HepG2 (cell line): ENCODE measurements at regions not wholly inside any gene's neighbourhood (a gene's known extent, or its start where the extent isn't known, plus 50 kb on each side); places are given as distances from the start of the nearest gene placed in this dataset.

Experiments
- ATAC-seq: fragments of 200-7000 bp; cut with Tn5 transposase; 3 replicates; pipeline ENCODE4 v1.9.1; 2020; ENCODE audit warnings: mild to moderate bottlenecking, moderate library complexity
- BruUV-seq: library from RNA; stranded (reverse); fragments of 400-500 nt; replicated peaks from 2 replicates; lab custom pipeline; 2021; lab: Mats Ljungman, UMichigan
- CTCF ChIA-PET: fragments of 300-600 bp; formaldehyde crosslinking; extraction: SDS; loops from one replicate; lab custom pipeline; 2021; ENCODE audit warnings: low total read pairs, inconsistent platforms, low intra/inter-chr PET ratio; lab: Yijun Ruan, JAX
- POLR2A ChIA-PET: fragments of 350-600 bp; sonication (Branson Sonifier 250); formaldehyde crosslinking; loops from one replicate; lab custom pipeline; 2020; ENCODE audit warnings: antibody characterized with exemption, inconsistent platforms; lab: Yijun Ruan, JAX
- DNase-seq: peaks from one replicate; pipeline ENCODE4 v3.0.0-alpha.2; 2015; ENCODE audit warnings: low spot score
- FAIRE-seq: peaks from 3 replicates; lab custom pipeline; 2011; peaks lifted over from hg19 to GRCh38; lab: Jason Lieb, UNC
- H2AFZ ChIP-seq: one replicate; pipeline ENCODE4 v1.6.1; 2011; ENCODE audit warnings: low read length, inconsistent platforms
- H3K27ac ChIP-seq: fragments of 300-600 bp; 3 replicates; pipeline ENCODE4 v1.8.0; 2011; ENCODE audit warnings: mixed run types, mild to moderate bottlenecking, mixed read lengths, low read length, inconsistent platforms; ENCODE audit not compliant: insufficient read depth; ENCODE audit errors: extremely low read length
- H3K27me3 ChIP-seq, 2 experiments: fragments of 200-600 bp in 1 of 2; 2 replicates in 1 of 2; 3 replicates in 1 of 2; pipeline versions ENCODE4 v1.6.0 to v1.8.0; 2011; ENCODE audit warnings: low read length in 2 of 2, mild to moderate bottlenecking in 2 of 2, moderate library complexity in 2 of 2, inconsistent platforms in 1 of 2; ENCODE audit not compliant: insufficient read depth in 2 of 2, control insufficient read depth in 1 of 2
- H3K36me3 ChIP-seq, 2 experiments: fragments of 200-600 bp in 1 of 2; replicated peaks in 1 of 2; 2 replicates in 1 of 2; 3 replicates in 1 of 2; pipeline versions ENCODE4 v1.5.1 to v1.8.0; 2011; ENCODE audit warnings: low read length in 2 of 2, inconsistent platforms in 1 of 2; ENCODE audit not compliant: insufficient read depth in 2 of 2, control insufficient read depth in 1 of 2
- H3K4me1 ChIP-seq: 2 replicates; pipeline ENCODE4 v1.5.1; 2012; ENCODE audit warnings: low read length, inconsistent platforms; ENCODE audit not compliant: insufficient read depth
- H3K4me2 ChIP-seq: 2 replicates; pipeline ENCODE4 v1.6.0; 2011; ENCODE audit warnings: low read depth, low read length, inconsistent platforms
- H3K4me3 ChIP-seq, 3 experiments: fragments of 200-600 bp in 1 of 3; sonication (generic), shearing (Covaris generic) in 1 of 3; replicated peaks in 1 of 3; 2 replicates each; pipeline ENCODE4 v1.5.1; 2011 to 2016; ENCODE audit warnings: low read length in 3 of 3, inconsistent platforms in 2 of 3, low read depth in 2 of 3, mild to moderate bottlenecking in 2 of 3, control low read depth in 1 of 3, mixed read lengths in 1 of 3; ENCODE audit not compliant: insufficient read depth in 1 of 3
- H3K79me2 ChIP-seq: one replicate; pipeline ENCODE4 v1.6.1; 2011; ENCODE audit warnings: low read length, inconsistent platforms; ENCODE audit not compliant: insufficient read depth
- H3K9ac ChIP-seq: 2 replicates; pipeline ENCODE4 v1.6.0; 2011; ENCODE audit warnings: mild to moderate bottlenecking, low read depth, low read length, inconsistent platforms; ENCODE audit not compliant: insufficient read depth
- H3K9me3 ChIP-seq: 2 replicates; pipeline ENCODE4 v1.5.1; 2012; ENCODE audit warnings: mild to moderate bottlenecking, low read length
- H4K20me1 ChIP-seq: 2 replicates; pipeline ENCODE4 v1.6.0; 2011; ENCODE audit warnings: inconsistent platforms, mild to moderate bottlenecking, low read length, moderate library complexity; ENCODE audit not compliant: insufficient read depth
- HOXA7 ChIP-seq: sonication (generic); formaldehyde crosslinking; IDR thresholded peaks from 2 replicates; pipeline ENCODE4 v1.8.1; 2022; ENCODE audit warnings: mild to moderate bottlenecking, missing genetic modification reagents, moderate library complexity
- MLXIP ChIP-seq: sonication (generic); formaldehyde crosslinking; IDR thresholded peaks from 2 replicates; pipeline ENCODE4 v1.9.0; 2021; ENCODE audit warnings: missing genetic modification reagents, borderline replicate concordance
- PAX8 ChIP-seq: sonication (generic); formaldehyde crosslinking; IDR thresholded peaks from 2 replicates; pipeline ENCODE4 v1.8.0; 2022; ENCODE audit warnings: mild to moderate bottlenecking, missing genetic modification reagents, borderline replicate concordance
- TFAP4 ChIP-seq: sonication (generic); IDR thresholded peaks from 2 replicates; pipeline ENCODE4 v1.6.1; 2016; ENCODE audit warnings: low read depth, borderline replicate concordance
- TRIM24 ChIP-seq: sonication (generic); formaldehyde crosslinking; IDR thresholded peaks from 2 replicates; pipeline ENCODE4 v1.8.0; 2022; ENCODE audit warnings: mild to moderate bottlenecking, missing genetic modification reagents
- ZNF138 ChIP-seq: sonication (generic); formaldehyde crosslinking; IDR thresholded peaks from 2 replicates; pipeline ENCODE4 v1.5.0; 2020; ENCODE audit warnings: mild to moderate bottlenecking, low read depth, missing genetic modification reagents
- ZNF605 ChIP-seq: sonication (generic); formaldehyde crosslinking; IDR thresholded peaks from 2 replicates; pipeline ENCODE4 v1.8.0; 2022; ENCODE audit warnings: mild to moderate bottlenecking, missing genetic modification reagents
- ZNF766 ChIP-seq: sonication (generic); formaldehyde crosslinking; IDR thresholded peaks from 2 replicates; pipeline ENCODE4 v1.5.0; 2020; ENCODE audit warnings: missing genetic modification reagents, borderline replicate concordance
- WGBS: methylation state at CpG from one replicate; pipeline ENCODE4 v1.1.6; 2017; ENCODE audit warnings: low lambda C conversion rate; 5-methylcytosine and 5-hydroxymethylcytosine counted together
- in situ Hi-C: cut with HindIII; loops from 2 replicates; pipeline ENCODE4 v1.10.0; 2017; ENCODE audit warnings: low pct_unique_long_range_greater_than_20kb; ENCODE audit not compliant: extremely low pct_ligation_motif_present
- intact Hi-C: fragments of 100-400 bp; cut with micrococcal nuclease; formaldehyde crosslinking; loops from one replicate; pipeline ENCODE4 v1.10.0; 2022; ENCODE audit not compliant: unreplicated experiment

GRCh38 chrX:39189431-39189830 is 388.2 kb downstream of the MID1IP1 start (continued):
- no peak for TF ChIP-seq TFAP4
- TF ChIP-seq ZNF766 (CRISPR knock-in tag): no peak
- TF ChIP-seq TRIM24 (CRISPR knock-in tag): no peak
- no peak for TF ChIP-seq HOXA7 (CRISPR knock-in tag)

GRCh38 chrX:39194673-39195072 is 393.4 kb downstream of the MID1IP1 start:
- no peaks in the 10 kb centered on the region for H3K9me3 ChIP-seq
- H3K79me2 ChIP-seq: no peaks in the 10 kb centered on the region
- no peaks in the 10 kb centered on the region for H3K27me3 ChIP-seq
- TF ChIP-seq ZNF605 (CRISPR knock-in tag) (no peak), MLXIP (CRISPR knock-in tag) (no peak), PAX8 (CRISPR knock-in tag) (no peak), ZNF138 (CRISPR knock-in tag) (no peak)
- H2AFZ ChIP-seq: no peak overlapping the region
- no peaks in the 10 kb centered on the region for H3K4me1 ChIP-seq
- no peaks in the 10 kb centered on the region for H3K36me3 ChIP-seq
- ATAC-seq: no peak
- H3K4me2 ChIP-seq: no peak overlapping the region
- CTCF ChIA-PET: no interaction called here
- in situ Hi-C loops: no loop called here
- POLR2A ChIA-PET: no interaction called here
- no peak overlapping the region for H3K4me3 ChIP-seq
- H3K9ac ChIP-seq: no peak overlapping the region
- BruUV-seq: no TSS peak
- DNase-seq: no peak
- H3K27ac ChIP-seq: no peak overlapping the region
- intact Hi-C loops: no loop called here
- FAIRE-seq: no peak
- no peaks in the 10 kb centered on the region for H4K20me1 ChIP-seq
- WGBS: 0% methylated on average over 3 of the region's 3 CpGs
